H9 (cell line): ENCODE measurements at regions not wholly inside any gene's neighbourhood (a gene's known extent, or its start where the extent isn't known, plus 50 kb on each side); places are given as distances from the start of the nearest gene placed in this dataset.

Experiments
- DNase-seq: peaks from one replicate; pipeline ENCODE4 v3.0.0-alpha.2; 2017
- H2AFZ ChIP-seq: one replicate; pipeline ENCODE4 v1.6.1; 2013; ENCODE audit warnings: mild to moderate bottlenecking, low read length, control low read depth, moderate library complexity
- H2AK5ac ChIP-seq: 2 replicates; pipeline ENCODE4 v1.6.1; 2013; ENCODE audit warnings: low read length, control low read depth, mixed read lengths; ENCODE audit not compliant: insufficient read length
- H2BK120ac ChIP-seq: one replicate; pipeline ENCODE4 v1.6.1; 2013; ENCODE audit warnings: low read depth, mild to moderate bottlenecking, low read length, control low read depth, inconsistent platforms; ENCODE audit not compliant: poor library complexity, severe bottlenecking
- H2BK12ac ChIP-seq: 2 replicates; pipeline ENCODE4 v1.6.1; 2013; ENCODE audit warnings: low read length, control low read depth, mixed read lengths, low read depth; ENCODE audit not compliant: insufficient read length
- H2BK15ac ChIP-seq: 2 replicates; pipeline ENCODE4 v1.6.1; 2013; ENCODE audit warnings: low read depth, low read length, control low read depth
- H2BK20ac ChIP-seq: one replicate; pipeline ENCODE4 v1.6.1; 2013; ENCODE audit warnings: low read depth, mild to moderate bottlenecking, low read length, control low read depth, inconsistent platforms; ENCODE audit not compliant: poor library complexity, severe bottlenecking
- H2BK5ac ChIP-seq: 2 replicates; pipeline ENCODE4 v1.6.1; 2013; ENCODE audit warnings: low read length, control low read depth, mixed read lengths; ENCODE audit not compliant: insufficient read length
- H3K14ac ChIP-seq: 2 replicates; pipeline ENCODE4 v1.6.1; 2013; ENCODE audit warnings: low read length, control low read depth; ENCODE audit not compliant: insufficient read depth
- H3K18ac ChIP-seq: 2 replicates; pipeline ENCODE4 v1.6.1; 2013; ENCODE audit warnings: low read depth, mild to moderate bottlenecking, mixed read lengths, low read length, control low read depth; ENCODE audit not compliant: insufficient read length
- H3K23ac ChIP-seq: 2 replicates; pipeline ENCODE4 v1.6.1; 2013; ENCODE audit warnings: low read length, control low read depth, mixed read lengths, low read depth; ENCODE audit not compliant: insufficient read length
- H3K23me2 ChIP-seq: 2 replicates; pipeline ENCODE4 v1.6.1; 2013; ENCODE audit warnings: low read depth, mild to moderate bottlenecking, mixed read lengths, low read length, control low read depth; ENCODE audit not compliant: insufficient read length, poor library complexity, severe bottlenecking
- H3K27ac ChIP-seq: 2 replicates; pipeline ENCODE4 v1.5.1; 2013; ENCODE audit warnings: low read length, control low read depth, mixed read lengths, low read depth; ENCODE audit not compliant: insufficient read length
- H3K27me3 ChIP-seq: 2 replicates; pipeline ENCODE4 v1.6.1; 2013; ENCODE audit warnings: low read length, control low read depth, inconsistent platforms; ENCODE audit not compliant: insufficient read depth
- H3K4ac ChIP-seq: 2 replicates; pipeline ENCODE4 v1.6.1; 2013; ENCODE audit warnings: low read depth, mild to moderate bottlenecking, control low read depth, inconsistent platforms, low read length, moderate library complexity
- H3K4me1 ChIP-seq: 2 replicates; pipeline ENCODE4 v1.6.1; 2013; ENCODE audit warnings: low read length, control low read depth, inconsistent platforms; ENCODE audit not compliant: insufficient read depth
- H3K4me2 ChIP-seq: 2 replicates; pipeline ENCODE4 v1.6.1; 2013; ENCODE audit warnings: low read length, control low read depth, mixed read lengths; ENCODE audit not compliant: insufficient read length, insufficient read depth
- H3K56ac ChIP-seq: 2 replicates; pipeline ENCODE4 v1.6.1; 2013; ENCODE audit warnings: low read depth, mild to moderate bottlenecking, mixed read lengths, low read length, control low read depth; ENCODE audit not compliant: insufficient read length
- H3K79me1 ChIP-seq: 2 replicates; pipeline ENCODE4 v1.6.1; 2013; ENCODE audit warnings: low read depth, mild to moderate bottlenecking, moderate library complexity, low read length, control low read depth, inconsistent platforms; ENCODE audit not compliant: insufficient read depth, poor library complexity, severe bottlenecking
- H3K79me2 ChIP-seq: 2 replicates; pipeline ENCODE4 v1.6.1; 2013; ENCODE audit warnings: low read length, control low read depth, inconsistent platforms; ENCODE audit not compliant: insufficient read depth
- H3K9ac ChIP-seq: 2 replicates; pipeline ENCODE4 v1.6.1; 2013; ENCODE audit warnings: low read length, control low read depth, mixed read lengths; ENCODE audit not compliant: insufficient read length; ENCODE audit errors: extremely low read depth
- H3K9me3 ChIP-seq: one replicate; pipeline ENCODE4 v1.6.1; 2013; ENCODE audit warnings: low read depth, low read length, inconsistent platforms; ENCODE audit not compliant: control insufficient read depth
- H3T11ph ChIP-seq: one replicate; pipeline ENCODE4 v1.6.1; 2013; ENCODE audit warnings: mild to moderate bottlenecking, low read length, control low read depth, inconsistent platforms
- H4K20me1 ChIP-seq: one replicate; pipeline ENCODE4 v1.6.1; 2013; ENCODE audit not compliant: control insufficient read depth, insufficient read length, insufficient read depth
- H4K5ac ChIP-seq: 2 replicates; pipeline ENCODE4 v1.6.1; 2013; ENCODE audit warnings: low read depth, mild to moderate bottlenecking, mixed read lengths, low read length, control low read depth; ENCODE audit not compliant: insufficient read length
- H4K8ac ChIP-seq: replicated peaks from 2 replicates; pipeline ENCODE4 v1.6.1; 2013; ENCODE audit warnings: low read length, control low read depth, mixed read lengths, low read depth; ENCODE audit not compliant: insufficient read length
- H4K91ac ChIP-seq: 2 replicates; pipeline ENCODE4 v1.6.1; 2013; ENCODE audit warnings: low read depth, mild to moderate bottlenecking, moderate library complexity, mixed read lengths, low read length, control low read depth; ENCODE audit not compliant: insufficient read length
- H3K27ac Mint-ChIP-seq, 3 experiments: 2 replicates in 2 of 3; 3 replicates in 1 of 3; pipeline ENCODE4 v1.8.0; 2020 to 2021; ENCODE audit warnings: mixed read lengths in 3 of 3, mild to moderate bottlenecking in 1 of 3, moderate library complexity in 1 of 3
- H3K27me3 Mint-ChIP-seq: 2 replicates; pipeline ENCODE4 v1.8.0; 2021; ENCODE audit warnings: low read depth, mild to moderate bottlenecking, moderate library complexity, mixed read lengths
- H3K36me3 Mint-ChIP-seq, 3 experiments: 2 replicates in 2 of 3; 3 replicates in 1 of 3; pipeline ENCODE4 v1.8.0; 2020 to 2021; ENCODE audit warnings: low read depth in 3 of 3, mixed read lengths in 3 of 3; ENCODE audit not compliant: insufficient read depth in 1 of 3
- H3K4me1 Mint-ChIP-seq, 2 experiments: 2 replicates each; pipeline ENCODE4 v1.8.0; 2020; ENCODE audit warnings: mixed read lengths in 2 of 2
- H3K4me3 Mint-ChIP-seq, 2 experiments: 2 replicates in 1 of 2; 3 replicates in 1 of 2; pipeline ENCODE4 v1.8.0; 2020 to 2021; ENCODE audit warnings: mild to moderate bottlenecking in 2 of 2, mixed read lengths in 2 of 2, moderate library complexity in 1 of 2
- H3K9me3 Mint-ChIP-seq, 2 experiments: 2 replicates in 1 of 2; 3 replicates in 1 of 2; pipeline ENCODE4 v1.8.0; 2020; ENCODE audit warnings: mild to moderate bottlenecking in 2 of 2, mixed read lengths in 2 of 2, moderate library complexity in 1 of 2
- CTCF ChIP-seq: fragments of 200-600 bp; sonication (generic); conservative IDR thresholded peaks from 3 replicates; pipeline ENCODE4 v1.8.0; 2021; ENCODE audit warnings: antibody characterized with exemption, mild to moderate bottlenecking
- WGBS: extraction: QIAGEN DNeasy Blood & Tissue Kit; methylation state at CpG from one replicate; pipeline ENCODE4 v1.1.7; 2013; ENCODE audit warnings: missing lambda C conversion rate, low lambda C conversion rate, mixed read lengths; ENCODE audit not compliant: insufficient read length; ENCODE audit errors: extremely low coverage; 5-methylcytosine and 5-hydroxymethylcytosine counted together

GRCh38 chr10:125472010-125472607 is 210.9 kb downstream of the TEX36 start:
- H3K14ac ChIP-seq: no peak overlapping the region
- WGBS: no CpG with 5 or more reads among the region's 4 CpGs
- no peaks in the 10 kb centered on the region for H3K27me3 ChIP-seq
- H3K9me3 ChIP-seq: no peaks in the 10 kb centered on the region
- Mint-ChIP-seq H3K4me3 (no peak overlapping the region), H3K36me3 (no peaks in the 10 kb centered on the region), H3K4me1 (0 out of 4 replicates have a peak, but pooled peaks cover 0 to 3% of the 10 kb centered on the region in 2 experiments), H3K27ac (no peak overlapping the region), H3K27me3 (peaks cover 5% of the 10 kb centered on the region), H3K9me3 (no peaks in the 10 kb centered on the region)
- no peak overlapping the region for H2AFZ ChIP-seq
- H3K23ac ChIP-seq: no peak overlapping the region
- H4K20me1 ChIP-seq: no peaks in the 10 kb centered on the region
- H4K91ac ChIP-seq: no peak overlapping the region
- no peak overlapping the region for H2BK20ac ChIP-seq
- no peak overlapping the region for H2BK120ac ChIP-seq
- no peak overlapping the region for H3K56ac ChIP-seq
- no peaks in the 10 kb centered on the region for H3K79me1 ChIP-seq
- H2BK15ac ChIP-seq: no peak overlapping the region
- no peak overlapping the region for H4K5ac ChIP-seq
- no peak overlapping the region for H3K27ac ChIP-seq
- no peak overlapping the region for H2AK5ac ChIP-seq
- TF ChIP-seq CTCF: no peak
- no peak overlapping the region for H2BK12ac ChIP-seq
- no peak overlapping the region for H3K4ac ChIP-seq
- no peaks in the 10 kb centered on the region for H3K23me2 ChIP-seq
- no peak overlapping the region for H4K8ac ChIP-seq
- H3K4me1 ChIP-seq: no peaks in the 10 kb centered on the region
- no peaks in the 10 kb centered on the region for H3K79me2 ChIP-seq
- DNase-seq: no peak
- H3K9ac ChIP-seq: no peak overlapping the region
- H3T11ph ChIP-seq: no peak overlapping the region
- no peak overlapping the region for H2BK5ac ChIP-seq
- no peak overlapping the region for H3K4me2 ChIP-seq
- no peak overlapping the region for H3K18ac ChIP-seq
